GM12864 (cell line): ENCODE measurements at regions not wholly inside any gene's neighbourhood (a gene's known extent, or its start where the extent isn't known, plus 50 kb on each side); places are given as distances from the start of the nearest gene placed in this dataset.
"Not testable (repeated sequence)": the region's sequence is repeated elsewhere in the genome, so short reads cannot be mapped to it uniquely, and the experiment has no call there.

Experiments used
- DNase-seq: peaks from one replicate; pipeline ENCODE4 v3.0.0-alpha.2; 2011; ENCODE audit warnings: low read depth
- H3K4me3 ChIP-seq: 2 replicates; pipeline ENCODE4 v1.5.1; 2011; ENCODE audit warnings: mild to moderate bottlenecking, low read depth, low read length, control low read depth
- TF ChIP-seq, protein P1 (sequence below): IDR thresholded peaks from 2 replicates; pipeline ENCODE4 v1.5.1; 2011; ENCODE audit warnings: low read depth, mild to moderate bottlenecking, moderate library complexity, low read length, control low read depth, inconsistent platforms; ENCODE audit errors: missing control alignments

- TF ChIP-seq, protein P1, sequence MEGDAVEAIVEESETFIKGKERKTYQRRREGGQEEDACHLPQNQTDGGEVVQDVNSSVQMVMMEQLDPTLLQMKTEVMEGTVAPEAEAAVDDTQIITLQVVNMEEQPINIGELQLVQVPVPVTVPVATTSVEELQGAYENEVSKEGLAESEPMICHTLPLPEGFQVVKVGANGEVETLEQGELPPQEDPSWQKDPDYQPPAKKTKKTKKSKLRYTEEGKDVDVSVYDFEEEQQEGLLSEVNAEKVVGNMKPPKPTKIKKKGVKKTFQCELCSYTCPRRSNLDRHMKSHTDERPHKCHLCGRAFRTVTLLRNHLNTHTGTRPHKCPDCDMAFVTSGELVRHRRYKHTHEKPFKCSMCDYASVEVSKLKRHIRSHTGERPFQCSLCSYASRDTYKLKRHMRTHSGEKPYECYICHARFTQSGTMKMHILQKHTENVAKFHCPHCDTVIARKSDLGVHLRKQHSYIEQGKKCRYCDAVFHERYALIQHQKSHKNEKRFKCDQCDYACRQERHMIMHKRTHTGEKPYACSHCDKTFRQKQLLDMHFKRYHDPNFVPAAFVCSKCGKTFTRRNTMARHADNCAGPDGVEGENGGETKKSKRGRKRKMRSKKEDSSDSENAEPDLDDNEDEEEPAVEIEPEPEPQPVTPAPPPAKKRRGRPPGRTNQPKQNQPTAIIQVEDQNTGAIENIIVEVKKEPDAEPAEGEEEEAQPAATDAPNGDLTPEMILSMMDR, result no peak
- H3K4me3 ChIP-seq, result no peak overlapping the region
- no peak for DNase-seq
Observed at GRCh38 chr2:95761556-95761955, 169.8 kb downstream of the TRIM43 start.

- not testable (repeated sequence) for H3K4me3 ChIP-seq, DNase-seq
Observed at GRCh38 chr2:95762023-95763021, 170.5 kb downstream of the TRIM43 start.

DNA sequence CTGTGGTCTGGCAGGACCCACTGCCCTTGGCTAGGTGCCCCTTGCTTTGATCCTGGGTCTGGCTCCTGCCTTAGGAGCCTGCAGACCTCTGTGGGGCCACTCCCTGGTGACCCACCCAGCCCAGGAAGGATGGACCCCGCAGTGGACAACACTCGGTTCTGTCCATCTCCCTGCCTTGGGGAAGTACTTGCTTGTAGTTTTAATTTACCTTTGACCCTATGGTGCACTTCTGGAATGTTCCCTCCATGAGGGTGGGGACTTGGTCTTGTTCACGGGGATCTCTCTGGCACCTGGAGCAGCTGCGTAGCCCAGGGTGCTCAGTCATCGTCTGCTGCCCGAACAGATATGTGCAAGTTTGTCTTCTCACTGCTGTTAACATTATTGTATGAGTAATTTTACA is 171.3 kb downstream of the TRIM43 start:
- DNase-seq, result not testable (repeated sequence)

DNA sequence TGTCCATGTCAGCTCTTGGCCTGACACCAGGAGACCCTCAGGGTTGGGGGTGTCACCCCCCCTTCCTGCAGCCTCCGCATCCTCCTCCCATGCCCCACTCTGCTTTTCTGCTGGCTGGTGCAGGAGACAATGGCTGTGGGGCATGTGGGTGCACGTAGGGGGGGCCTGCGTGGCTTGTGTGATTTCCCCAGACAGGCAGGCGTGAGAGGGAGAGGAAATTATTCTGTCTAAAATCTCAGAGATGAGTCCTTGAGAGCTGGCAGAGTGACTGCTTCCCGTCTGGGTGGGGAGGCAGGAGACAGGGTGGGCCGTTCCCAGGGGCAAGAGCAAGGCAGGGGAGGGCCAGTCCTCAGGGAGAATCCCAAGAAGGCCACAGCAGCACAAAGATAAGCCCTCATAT is 173.2 kb downstream of the TRIM43 start:
- H3K4me3 ChIP-seq, DNase-seq: not testable (repeated sequence)

More for the DNA sequence above, 171.3 kb downstream of the TRIM43 start:
- not testable (repeated sequence) for H3K4me3 ChIP-seq

GRCh38 chr2:95765925-95766910 is 174.4 kb downstream of the TRIM43 start:
- not testable (repeated sequence) for H3K4me3 ChIP-seq, DNase-seq

DNA sequence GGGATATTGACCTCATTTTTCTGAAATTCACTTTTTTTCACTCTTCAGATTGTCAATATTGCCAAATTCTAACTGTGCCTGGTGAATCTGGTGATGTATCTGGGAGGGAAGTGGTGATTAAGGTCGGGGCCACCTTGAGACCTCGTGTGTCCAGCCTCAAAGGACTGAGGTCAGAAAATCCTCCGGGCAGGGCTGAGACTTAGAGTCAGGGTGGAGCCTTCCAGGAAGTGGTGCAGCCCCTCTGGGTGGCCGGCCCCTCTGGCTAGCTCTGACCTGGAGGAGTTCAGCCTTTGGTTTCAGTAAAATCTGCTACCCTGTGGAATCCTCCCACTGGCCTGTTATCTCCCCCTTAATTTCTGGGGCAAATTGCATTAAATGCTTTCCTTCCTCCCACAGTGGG is 175.7 kb downstream of the TRIM43 start:
- H3K4me3 ChIP-seq, DNase-seq: not testable (repeated sequence)

DNA sequence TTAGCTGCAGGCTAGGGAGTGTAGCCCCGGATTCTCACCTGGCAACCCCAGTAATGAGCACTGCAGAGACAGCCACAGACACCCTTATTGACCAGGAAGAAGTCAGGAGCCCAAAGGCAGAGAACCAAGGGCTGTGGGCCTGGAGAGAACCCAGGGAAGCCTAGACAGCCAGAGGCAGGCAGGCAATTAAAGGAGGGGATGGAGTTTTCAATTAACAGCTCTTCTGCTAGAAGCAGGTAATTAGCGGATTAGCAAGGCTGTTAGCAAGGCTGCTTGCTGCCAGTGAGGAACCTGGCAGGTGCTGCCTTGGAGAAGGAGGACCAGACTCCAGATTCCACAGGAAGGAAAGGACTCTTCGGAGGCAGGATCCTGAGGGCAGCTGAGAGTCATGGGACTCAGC is 176.1 kb downstream of the TRIM43 start:
- H3K4me3 ChIP-seq, DNase-seq: not testable (repeated sequence)

GRCh38 chr2:95769256-95769655 is 177.5 kb downstream of the TRIM43 start:
- DNase-seq, H3K4me3 ChIP-seq: not testable (repeated sequence)

- not testable (repeated sequence) for DNase-seq, H3K4me3 ChIP-seq
Observed at GRCh38 chr2:95770726-95771125, 178.9 kb downstream of the TRIM43 start.

DNA sequence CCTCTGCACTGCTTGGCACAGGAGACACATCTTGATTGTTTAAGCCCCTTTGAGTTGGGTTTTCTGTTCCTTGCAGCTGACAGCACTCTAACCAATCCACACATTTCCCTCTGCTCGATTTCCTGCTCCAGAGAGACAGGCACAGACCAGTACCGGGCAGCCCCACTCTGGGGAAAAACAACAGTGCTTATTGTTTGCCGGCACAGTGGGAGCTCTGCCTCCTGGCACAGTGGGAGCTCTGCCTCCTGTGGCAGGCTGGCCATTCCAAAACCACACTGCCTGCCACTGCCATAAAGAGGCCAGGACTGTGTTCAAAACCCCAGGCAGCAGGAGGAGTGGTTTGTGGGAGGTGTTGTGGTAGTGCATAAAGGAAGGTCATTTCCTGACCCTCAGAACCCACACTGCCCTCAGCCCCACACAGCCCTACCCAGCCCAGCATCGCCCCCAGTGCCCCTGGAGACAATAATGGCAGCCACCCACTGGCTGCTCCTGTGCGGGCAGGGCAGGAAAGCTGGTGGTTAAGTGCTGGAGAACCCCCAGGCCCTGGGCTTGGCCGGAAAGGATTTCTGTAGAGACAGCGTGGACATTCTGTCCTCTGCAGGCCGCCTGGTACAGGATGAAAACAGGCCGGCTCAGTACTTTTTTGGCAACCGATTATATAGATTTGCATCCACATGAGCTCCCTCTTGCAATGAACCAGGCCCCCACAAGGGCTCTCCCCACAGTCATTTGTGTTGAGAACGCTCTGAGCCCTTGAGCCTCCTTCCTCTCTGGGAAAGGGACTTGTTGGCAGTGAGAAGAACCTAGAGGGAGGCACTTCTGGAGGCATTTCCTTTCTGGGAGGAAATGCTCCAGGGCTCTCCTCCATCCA is 182.8 kb downstream of the TRIM43 start:
- not testable (repeated sequence) for DNase-seq, H3K4me3 ChIP-seq

DNA sequence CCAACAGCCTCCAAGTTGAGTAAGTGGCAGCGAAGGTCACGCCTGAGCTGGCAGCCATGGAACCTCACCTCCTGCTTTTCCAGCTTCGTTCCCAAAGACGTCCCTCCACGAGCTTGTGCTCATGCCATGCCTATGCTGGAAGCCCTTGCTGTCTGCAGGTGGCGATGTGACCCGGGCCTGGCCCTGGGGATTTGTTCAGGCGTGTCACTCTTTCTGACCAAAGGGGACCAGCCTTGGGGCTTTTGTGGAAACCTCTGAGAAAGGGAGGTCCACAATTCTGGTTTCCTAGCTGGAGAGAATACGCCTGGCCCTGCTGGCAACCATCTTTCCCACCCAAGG is 183.4 kb downstream of the TRIM43 start:
- not testable (repeated sequence) for H3K4me3 ChIP-seq, DNase-seq
